MM.1S (cell line): ENCODE measurements at regions not wholly inside any gene's neighbourhood (a gene's known extent, or its start where the extent isn't known, plus 50 kb on each side); places are given as distances from the start of the nearest gene placed in this dataset.

Source experiments
- DNase-seq: peaks from one replicate; pipeline ENCODE4 v3.0.0-alpha.2; 2015
- H2AFZ ChIP-seq: fragments of 300-600 bp; sonication (generic); 2 replicates; pipeline ENCODE4 v1.6.0; 2016; ENCODE audit warnings: antibody characterized with exemption, low read length
- H3F3A ChIP-seq: fragments of 300-600 bp; sonication (generic); 2 replicates; pipeline ENCODE4 v1.6.1; 2016; ENCODE audit warnings: mild to moderate bottlenecking, antibody characterized with exemption, low read length, moderate library complexity, mixed read lengths; ENCODE audit not compliant: insufficient read depth
- H3K27ac ChIP-seq: fragments of 300-600 bp; sonication (generic); 2 replicates; pipeline ENCODE4 v1.5.1; 2016; ENCODE audit warnings: mild to moderate bottlenecking, low read length
- H3K27me3 ChIP-seq: fragments of 300-600 bp; sonication (generic); replicated peaks from 2 replicates; pipeline ENCODE4 v1.6.0; 2016; ENCODE audit warnings: low read length; ENCODE audit not compliant: insufficient read depth
- H3K36me3 ChIP-seq: fragments of 300-600 bp; sonication (generic); replicated peaks from 2 replicates; pipeline ENCODE4 v1.6.1; 2016; ENCODE audit warnings: mild to moderate bottlenecking, low read length, mixed read lengths; ENCODE audit not compliant: insufficient read depth
- H3K4me1 ChIP-seq: fragments of 300-600 bp; sonication (generic); 2 replicates; pipeline ENCODE4 v1.6.1; 2016; ENCODE audit warnings: low read length, mixed read lengths
- H3K4me2 ChIP-seq: fragments of 300-600 bp; sonication (generic); 2 replicates; pipeline ENCODE4 v1.6.0; 2016; ENCODE audit warnings: low read depth, low read length
- H3K4me3 ChIP-seq: fragments of 300-600 bp; sonication (generic); 2 replicates; pipeline ENCODE4 v1.5.1; 2016; ENCODE audit warnings: low read length, mixed read lengths
- H3K79me2 ChIP-seq: fragments of 300-600 bp; sonication (generic); 2 replicates; pipeline ENCODE4 v1.6.1; 2016; ENCODE audit warnings: mixed run types, low read length, mixed read lengths
- H3K9ac ChIP-seq: fragments of 300-600 bp; sonication (generic); 2 replicates; pipeline ENCODE4 v1.6.1; 2016; ENCODE audit warnings: low read length, mixed read lengths
- H3K9me2 ChIP-seq: fragments of 300-600 bp; sonication (generic); replicated peaks from 2 replicates; pipeline ENCODE4 v1.6.1; 2016; ENCODE audit warnings: mild to moderate bottlenecking, low read length, mixed read lengths; ENCODE audit not compliant: insufficient read depth
- H3K9me3 ChIP-seq: fragments of 300-600 bp; sonication (generic); replicated peaks from 2 replicates; pipeline ENCODE4 v1.6.1; 2016; ENCODE audit warnings: mild to moderate bottlenecking, low read length, mixed read lengths; ENCODE audit not compliant: insufficient read depth
- H4K20me1 ChIP-seq: fragments of 300-600 bp; sonication (generic); 2 replicates; pipeline ENCODE4 v1.6.1; 2016; ENCODE audit warnings: mild to moderate bottlenecking, low read length, moderate library complexity, mixed read lengths; ENCODE audit not compliant: insufficient read depth
- CTCF ChIP-seq: fragments of 300-600 bp; sonication (generic); IDR thresholded peaks from 2 replicates; pipeline ENCODE4 v1.5.1; 2016; ENCODE audit warnings: antibody characterized with exemption, low read length, mixed read lengths
- EZH2 ChIP-seq: fragments of 300-600 bp; sonication (generic); optimal IDR thresholded peaks from 2 replicates; pipeline ENCODE3; 2017; ENCODE audit warnings: low read depth, mild to moderate bottlenecking, antibody characterized with exemption, low read length, mixed read lengths
- EZH2phosphoT487 ChIP-seq: fragments of 300-600 bp; sonication (generic); IDR thresholded peaks from 2 replicates; pipeline ENCODE4 v1.6.1; 2018; ENCODE audit warnings: antibody characterized with exemption, low read length

GRCh38 chr1:201633297-201633696, 94.4 kb downstream of the NAV1 start:
- H3F3A ChIP-seq = no peaks in the 10 kb centered on the region
- H3K4me1 ChIP-seq = no peaks in the 10 kb centered on the region
- H2AFZ ChIP-seq = no peak overlapping the region
- H3K36me3 ChIP-seq = no peaks in the 10 kb centered on the region
- no peak for DNase-seq
- H3K9ac ChIP-seq = no peak overlapping the region
- H3K27ac ChIP-seq = no peak overlapping the region
- H3K27me3 ChIP-seq = no peaks in the 10 kb centered on the region
- no peak overlapping the region for H3K4me3 ChIP-seq
- H3K4me2 ChIP-seq = no peak overlapping the region
- H3K9me3 ChIP-seq = no peaks in the 10 kb centered on the region
- no peaks in the 10 kb centered on the region for H3K9me2 ChIP-seq
- H3K79me2 ChIP-seq = no peaks in the 10 kb centered on the region
- H4K20me1 ChIP-seq = no peaks in the 10 kb centered on the region
- TF ChIP-seq CTCF (no peak), EZH2phosphoT487 (no peak)

GRCh38 chr1:201633811-201634210, 94.9 kb downstream of the NAV1 start:
- Histone ChIP-seq H3K9ac (no peak overlapping the region), H3K36me3 (no peaks in the 10 kb centered on the region)
- no peak for TF ChIP-seq EZH2phosphoT487
- no peak for TF ChIP-seq CTCF
- TF ChIP-seq EZH2 = no peak

GRCh38 chr1:201634261-201634660, 95.3 kb downstream of the NAV1 start:
- H3K4me1 ChIP-seq = no peaks in the 10 kb centered on the region
- no peak overlapping the region for H2AFZ ChIP-seq
- no peak overlapping the region for H3K9ac ChIP-seq
- no peaks in the 10 kb centered on the region for H3K9me3 ChIP-seq
- no peak for TF ChIP-seq EZH2
- TF ChIP-seq CTCF = no peak
- no peaks in the 10 kb centered on the region for H3K27me3 ChIP-seq
- no peak overlapping the region for H3K27ac ChIP-seq
- H4K20me1 ChIP-seq = no peaks in the 10 kb centered on the region
- no peaks in the 10 kb centered on the region for H3K9me2 ChIP-seq
- no peak overlapping the region for H3K4me2 ChIP-seq
- no peak for DNase-seq
- H3F3A ChIP-seq = no peaks in the 10 kb centered on the region
- no peaks in the 10 kb centered on the region for H3K36me3 ChIP-seq
- no peaks in the 10 kb centered on the region for H3K79me2 ChIP-seq
- no peak overlapping the region for H3K4me3 ChIP-seq

More at GRCh38 chr1:201633811-201634210, 94.9 kb downstream of the NAV1 start:
- Histone ChIP-seq H4K20me1 (no peaks in the 10 kb centered on the region), H3K4me3 (no peak overlapping the region), H2AFZ (no peak overlapping the region), H3K9me2 (no peaks in the 10 kb centered on the region), H3K27me3 (no peaks in the 10 kb centered on the region), H3K4me1 (no peaks in the 10 kb centered on the region), H3F3A (no peaks in the 10 kb centered on the region), H3K79me2 (no peaks in the 10 kb centered on the region), H3K27ac (no peak overlapping the region), H3K9me3 (no peaks in the 10 kb centered on the region), H3K4me2 (no peak overlapping the region)
- DNase-seq = no peak

GRCh38 chr1:201636097-201636496, 97.2 kb downstream of the NAV1 start:
- H2AFZ ChIP-seq = no peak overlapping the region
- no peak overlapping the region for H3K4me3 ChIP-seq
- no peaks in the 10 kb centered on the region for H3K4me1 ChIP-seq
- H3K9me3 ChIP-seq = no peaks in the 10 kb centered on the region
- no peak overlapping the region for H3K4me2 ChIP-seq
- no peaks in the 10 kb centered on the region for H3K79me2 ChIP-seq
- TF ChIP-seq EZH2phosphoT487 (no peak), EZH2 (no peak), CTCF (no peak)
- H3K36me3 ChIP-seq = no peaks in the 10 kb centered on the region
- no peak overlapping the region for H3K27ac ChIP-seq
- no peaks in the 10 kb centered on the region for H3F3A ChIP-seq
- DNase-seq = no peak
- no peaks in the 10 kb centered on the region for H3K9me2 ChIP-seq
- H3K27me3 ChIP-seq = 0 out of 2 replicates have a peak, but pooled peaks cover under 1% of the 10 kb centered on the region
- no peaks in the 10 kb centered on the region for H4K20me1 ChIP-seq
- no peak overlapping the region for H3K9ac ChIP-seq
